IPS-18a (cell line): ENCODE measurements at regions not wholly inside any gene's neighbourhood (a gene's known extent, or its start where the extent isn't known, plus 50 kb on each side); places are given as distances from the start of the nearest gene placed in this dataset.

ENCODE experiments used
- H3K27ac ChIP-seq: one replicate; pipeline ENCODE4 v1.5.1; 2013; ENCODE audit warnings: low read length
- H3K27me3 ChIP-seq: one replicate; pipeline ENCODE4 v1.6.1; 2013; ENCODE audit warnings: mild to moderate bottlenecking, low read length; ENCODE audit not compliant: control insufficient read depth, insufficient read depth
- H3K36me3 ChIP-seq: one replicate; pipeline ENCODE4 v1.6.1; 2013; ENCODE audit warnings: low read depth, low read length; ENCODE audit not compliant: control insufficient read depth
- H3K4me1 ChIP-seq: one replicate; pipeline ENCODE4 v1.6.1; 2013; ENCODE audit warnings: low read depth, low read length; ENCODE audit not compliant: control insufficient read depth
- H3K4me3 ChIP-seq: one replicate; pipeline ENCODE4 v1.5.1; 2013; ENCODE audit warnings: low read length
- H3K9ac ChIP-seq: one replicate; pipeline ENCODE4 v1.6.1; 2013; ENCODE audit warnings: mild to moderate bottlenecking, low read length, moderate library complexity
- H3K9me3 ChIP-seq: one replicate; pipeline ENCODE4 v1.6.1; 2013; ENCODE audit warnings: low read depth, low read length; ENCODE audit not compliant: control insufficient read depth

DNA sequence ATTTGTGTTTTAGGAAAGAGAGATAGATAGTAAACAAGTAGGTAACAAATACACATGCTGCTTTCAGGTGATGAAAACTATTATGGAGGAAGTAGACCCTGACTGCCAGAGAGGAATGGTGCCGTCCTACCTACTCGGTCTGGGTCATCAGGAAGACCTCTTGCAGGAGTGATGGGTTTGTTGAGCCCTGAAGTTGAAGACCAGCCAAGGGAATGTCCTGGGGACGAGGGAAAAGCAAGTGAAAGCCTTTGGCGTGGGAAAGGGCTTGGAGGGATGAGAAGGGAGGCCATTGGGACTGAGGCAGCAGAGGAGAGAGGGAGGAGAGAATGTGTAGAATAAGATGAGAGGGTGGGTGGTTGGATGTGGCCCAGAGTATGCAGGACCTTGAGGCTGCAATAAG lies 379.5 kb upstream of the USP24 start:
- Histone ChIP-seq H3K9me3 (no peaks in the 10 kb centered on the region), H3K4me1 (no peaks in the 10 kb centered on the region), H3K9ac (no peak overlapping the region), H3K4me3 (no peak overlapping the region), H3K36me3 (no peaks in the 10 kb centered on the region), H3K27ac (no peak overlapping the region), H3K27me3 (no peaks in the 10 kb centered on the region)

- H3K27me3 ChIP-seq = no peaks in the 10 kb centered on the region
- no peaks in the 10 kb centered on the region for H3K9me3 ChIP-seq
- no peak overlapping the region for H3K4me3 ChIP-seq
- H3K4me1 ChIP-seq = no peaks in the 10 kb centered on the region
- no peak overlapping the region for H3K27ac ChIP-seq
- H3K9ac ChIP-seq = no peak overlapping the region
- no peaks in the 10 kb centered on the region for H3K36me3 ChIP-seq
These were observed 378.1 kb upstream of the USP24 start for GRCh38 chr1:55593298-55593697.

DNA sequence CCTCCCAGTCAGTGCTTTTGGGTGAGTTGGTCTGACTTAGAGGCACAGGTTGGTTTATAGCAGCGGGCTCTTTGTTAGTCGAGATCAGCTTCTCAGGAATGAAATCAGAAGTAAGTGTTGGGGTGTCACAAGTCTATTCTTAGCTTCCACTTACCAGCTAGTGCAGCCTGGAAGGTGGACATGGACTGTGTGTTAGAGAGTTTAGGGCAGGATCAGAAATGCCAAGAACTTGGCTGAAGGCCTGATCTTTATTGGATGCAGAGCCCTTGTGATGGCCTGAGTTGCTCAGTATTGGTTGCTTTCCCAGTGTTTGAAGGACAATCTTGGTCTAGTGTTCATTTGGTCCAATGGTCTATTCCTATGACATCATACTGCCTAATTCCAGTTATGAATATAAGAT lies 377.0 kb upstream of the USP24 start:
- Histone ChIP-seq H3K36me3 (no peaks in the 10 kb centered on the region), H3K27ac (no peak overlapping the region), H3K27me3 (no peaks in the 10 kb centered on the region), H3K4me3 (no peak overlapping the region), H3K4me1 (no peaks in the 10 kb centered on the region), H3K9me3 (no peaks in the 10 kb centered on the region), H3K9ac (no peak overlapping the region)

DNA sequence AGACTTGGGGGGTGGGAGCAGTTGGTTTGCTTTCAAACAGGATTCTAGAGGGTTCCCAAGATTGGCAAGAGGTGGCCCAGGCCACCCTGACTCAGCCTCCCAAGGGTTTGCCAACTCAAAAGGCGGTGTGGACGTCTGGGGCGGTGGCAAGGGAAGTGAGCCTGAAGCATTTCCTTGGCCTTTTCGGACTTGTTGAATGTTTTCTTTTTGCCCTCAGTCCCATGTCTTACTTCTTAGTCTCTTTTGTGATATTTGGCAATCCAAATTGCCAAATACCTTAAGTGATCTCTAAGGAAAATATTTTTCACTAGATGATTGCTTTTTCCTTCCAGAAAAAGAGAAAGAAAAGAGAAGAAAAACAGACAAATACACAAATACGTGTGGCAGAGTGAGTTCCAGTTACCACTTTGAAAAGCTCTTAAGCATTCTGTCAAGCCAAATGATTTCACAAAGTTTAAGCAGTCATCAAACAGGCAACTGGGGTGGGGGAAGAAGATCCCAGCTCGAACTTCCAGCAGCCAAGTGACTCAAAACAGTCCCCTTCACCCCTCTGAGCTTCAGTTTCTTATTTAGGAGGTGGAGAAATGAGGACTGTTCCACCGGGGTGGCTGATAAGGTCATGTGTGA lies 374.6 kb upstream of the USP24 start:
- Histone ChIP-seq H3K27me3 (no peaks in the 10 kb centered on the region), H3K9me3 (no peaks in the 10 kb centered on the region), H3K4me1 (peaks cover 7% of the 10 kb centered on the region), H3K9ac (no peak overlapping the region), H3K36me3 (no peaks in the 10 kb centered on the region), H3K27ac (no peak overlapping the region), H3K4me3 (no peak overlapping the region)

DNA sequence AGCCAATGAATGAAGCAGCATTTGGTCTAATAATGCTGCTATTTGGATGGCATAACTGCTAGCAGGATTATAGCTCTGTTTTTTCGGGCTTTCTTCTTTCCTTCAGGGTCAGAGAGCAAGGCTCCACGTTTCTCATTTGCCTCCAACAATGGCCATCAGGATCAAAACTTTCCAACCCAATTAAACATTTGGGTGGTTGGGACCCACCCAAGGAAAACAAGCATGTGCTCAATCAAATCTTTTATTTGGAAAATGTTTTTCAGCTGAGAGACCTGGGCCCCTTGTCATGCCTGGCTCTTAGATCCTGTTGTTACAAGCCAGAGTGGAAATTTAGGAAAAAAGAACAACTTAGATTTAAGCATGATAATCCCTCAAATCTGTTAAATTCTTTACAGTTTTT lies 373.1 kb upstream of the USP24 start:
- H3K36me3 ChIP-seq = no peaks in the 10 kb centered on the region
- H3K27me3 ChIP-seq = no peaks in the 10 kb centered on the region
- H3K9ac ChIP-seq = no peak overlapping the region
- H3K9me3 ChIP-seq = no peaks in the 10 kb centered on the region
- no peak overlapping the region for H3K4me3 ChIP-seq
- H3K27ac ChIP-seq = no peak overlapping the region
- H3K4me1 ChIP-seq = peaks cover 11% of the 10 kb centered on the region

GRCh38 chr1:55586771-55587170 lies 371.6 kb upstream of the USP24 start:
- Histone ChIP-seq H3K9ac (no peak overlapping the region), H3K27me3 (no peaks in the 10 kb centered on the region), H3K4me3 (no peak overlapping the region), H3K36me3 (no peaks in the 10 kb centered on the region), H3K4me1 (peaks cover 11% of the 10 kb centered on the region), H3K9me3 (no peaks in the 10 kb centered on the region), H3K27ac (no peak overlapping the region)

DNA sequence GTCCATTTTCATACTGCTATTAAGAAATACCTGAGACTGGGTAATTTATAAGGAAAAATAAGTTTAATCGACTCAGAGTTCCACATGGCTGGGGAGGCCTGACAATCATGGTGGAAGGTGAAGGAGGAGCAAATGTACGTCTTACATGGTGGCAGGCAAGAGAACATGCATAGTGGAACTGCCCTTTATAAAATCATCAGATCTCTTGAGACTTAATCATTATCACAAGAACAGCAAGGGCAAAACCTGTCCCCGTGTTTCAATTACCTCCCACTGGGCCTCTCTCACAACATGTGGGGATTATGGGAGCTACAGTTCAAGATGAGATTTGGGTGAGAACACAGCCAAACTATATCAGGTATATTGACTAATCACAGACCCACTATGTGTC lies 370.2 kb upstream of the USP24 start:
- Histone ChIP-seq H3K36me3 (no peaks in the 10 kb centered on the region), H3K9me3 (no peaks in the 10 kb centered on the region), H3K4me3 (no peak overlapping the region), H3K4me1 (peaks cover 11% of the 10 kb centered on the region), H3K27ac (no peak overlapping the region), H3K9ac (no peak overlapping the region), H3K27me3 (no peaks in the 10 kb centered on the region)

DNA sequence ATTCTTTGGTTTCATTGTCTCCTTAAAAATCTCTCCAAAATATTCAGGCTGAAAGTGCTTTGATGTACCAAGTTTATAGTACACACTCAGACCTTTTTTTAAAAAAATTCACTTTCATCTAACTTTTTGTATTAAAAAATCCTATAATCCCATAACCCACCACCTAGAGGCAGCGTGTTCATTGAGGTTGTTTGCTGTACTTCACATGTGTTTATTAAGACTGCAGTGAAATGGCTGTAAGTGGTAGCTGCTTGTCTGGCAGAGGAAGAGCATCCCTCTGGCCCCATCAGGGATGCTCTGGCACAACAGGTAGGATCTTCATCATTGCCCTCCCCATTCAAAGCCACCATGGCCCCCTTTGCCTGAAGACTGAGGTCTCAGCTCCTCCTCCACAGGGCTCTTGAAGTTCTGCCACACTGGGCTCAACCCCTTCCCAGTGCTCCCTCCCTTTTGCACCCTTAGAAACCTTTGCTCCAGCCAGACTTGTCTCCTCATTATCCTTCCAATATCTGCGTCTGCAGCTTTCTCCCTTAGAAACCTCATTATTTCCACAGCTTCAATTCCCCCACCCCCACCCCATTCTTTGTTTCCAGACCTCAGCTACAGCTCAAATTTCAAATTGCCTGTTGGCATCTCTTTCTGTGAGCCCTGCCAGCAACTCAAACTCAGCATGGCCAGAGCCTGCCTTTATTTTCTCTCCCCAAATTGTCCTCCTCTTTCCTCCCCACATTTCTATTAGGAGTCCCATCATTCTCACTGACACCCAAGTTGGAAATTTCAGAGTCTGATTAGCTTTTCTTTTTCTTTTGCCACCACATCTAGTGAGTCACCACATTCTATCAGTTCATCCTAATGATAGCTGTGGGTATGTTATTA lies 369.6 kb upstream of the USP24 start:
- no peak overlapping the region for H3K9ac ChIP-seq
- no peaks in the 10 kb centered on the region for H3K9me3 ChIP-seq
- H3K4me3 ChIP-seq = no peak overlapping the region
- H3K36me3 ChIP-seq = no peaks in the 10 kb centered on the region
- H3K27ac ChIP-seq = no peak overlapping the region
- H3K27me3 ChIP-seq = no peaks in the 10 kb centered on the region
- H3K4me1 ChIP-seq = peaks cover 11% of the 10 kb centered on the region

GRCh38 chr1:55582084-55582483 lies 366.9 kb upstream of the USP24 start:
- H3K9ac ChIP-seq = no peak overlapping the region
- H3K4me1 ChIP-seq = peaks cover 11% of the 10 kb centered on the region
- no peaks in the 10 kb centered on the region for H3K9me3 ChIP-seq
- H3K36me3 ChIP-seq = no peaks in the 10 kb centered on the region
- no peak overlapping the region for H3K4me3 ChIP-seq
- H3K27ac ChIP-seq = no peak overlapping the region
- no peaks in the 10 kb centered on the region for H3K27me3 ChIP-seq

- H3K27me3 ChIP-seq = no peaks in the 10 kb centered on the region
- H3K36me3 ChIP-seq = no peaks in the 10 kb centered on the region
- H3K4me3 ChIP-seq = no peak overlapping the region
- peaks cover 15% of the 10 kb centered on the region for H3K4me1 ChIP-seq
- no peak overlapping the region for H3K27ac ChIP-seq
- H3K9me3 ChIP-seq = no peaks in the 10 kb centered on the region
- no peak overlapping the region for H3K9ac ChIP-seq
These were observed 365.7 kb upstream of the USP24 start for GRCh38 chr1:55580845-55581332.

DNA sequence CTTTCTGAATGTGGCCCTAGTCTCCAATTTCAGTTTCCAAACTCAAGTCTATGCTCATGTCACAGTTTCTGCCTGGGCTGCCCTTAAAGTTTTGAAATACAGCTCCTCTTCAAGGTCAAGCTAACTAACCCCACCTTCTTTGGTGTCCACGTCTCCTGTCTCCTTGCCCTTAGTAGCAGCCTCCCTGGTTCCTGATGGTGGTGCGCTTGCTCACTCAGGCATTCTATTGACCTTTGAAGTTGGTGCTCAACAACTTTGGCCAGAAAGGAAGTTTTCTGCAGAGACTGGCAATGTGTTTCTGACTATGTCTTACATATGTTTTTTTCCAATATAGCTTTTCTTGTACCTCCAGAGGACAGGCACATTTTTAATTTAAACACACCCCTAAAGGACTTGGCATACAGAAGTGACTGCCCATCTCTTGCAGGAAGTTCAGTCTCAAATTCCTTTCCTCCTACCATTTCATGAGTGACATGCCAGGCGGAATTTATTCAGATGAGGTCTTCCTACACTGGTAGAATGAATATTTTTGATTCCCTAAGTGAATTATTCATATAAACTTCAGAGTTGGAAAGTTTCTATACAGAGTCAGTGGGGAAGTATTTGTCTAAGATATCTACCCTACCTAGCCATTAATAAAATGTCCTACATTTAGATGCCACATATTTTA lies 364.3 kb upstream of the USP24 start:
- H3K4me1 ChIP-seq = peaks cover 4% of the 10 kb centered on the region
- no peaks in the 10 kb centered on the region for H3K9me3 ChIP-seq
- no peak overlapping the region for H3K4me3 ChIP-seq
- no peak overlapping the region for H3K27ac ChIP-seq
- H3K27me3 ChIP-seq = no peaks in the 10 kb centered on the region
- H3K9ac ChIP-seq = no peak overlapping the region
- H3K36me3 ChIP-seq = no peaks in the 10 kb centered on the region
